ENCODE measurements at regions not wholly inside any gene's neighbourhood (a gene's known extent, or its start where the extent isn't known, plus 50 kb on each side); places are given as distances from the start of the nearest gene placed in this dataset.

GRCh38 chr5:77924081-77924480 is 147.9 kb upstream of the TBCA start:
- peaks cover 10% of the 10 kb centered on the region for H3K27me3 Mint-ChIP-seq
- H3K4me1 Mint-ChIP-seq = no peaks in the 10 kb centered on the region
- ATAC-seq (ENCODE audit: low read depth) (no peak), DNase-seq (ENCODE audit: low spot score in 2 of 2) (no peak)
- no peak overlapping the region for H3K27ac Mint-ChIP-seq
- H3K4me3 Mint-ChIP-seq = no peak overlapping the region
- peaks cover 1% of the 10 kb centered on the region for H3K36me3 Mint-ChIP-seq
- H3K9me3 Mint-ChIP-seq = peaks cover 3% of the 10 kb centered on the region

- ATAC-seq (ENCODE audit: low read depth) = no peak
These were observed 147.5 kb upstream of the TBCA start for GRCh38 chr5:77923666-77924065.

DNA sequence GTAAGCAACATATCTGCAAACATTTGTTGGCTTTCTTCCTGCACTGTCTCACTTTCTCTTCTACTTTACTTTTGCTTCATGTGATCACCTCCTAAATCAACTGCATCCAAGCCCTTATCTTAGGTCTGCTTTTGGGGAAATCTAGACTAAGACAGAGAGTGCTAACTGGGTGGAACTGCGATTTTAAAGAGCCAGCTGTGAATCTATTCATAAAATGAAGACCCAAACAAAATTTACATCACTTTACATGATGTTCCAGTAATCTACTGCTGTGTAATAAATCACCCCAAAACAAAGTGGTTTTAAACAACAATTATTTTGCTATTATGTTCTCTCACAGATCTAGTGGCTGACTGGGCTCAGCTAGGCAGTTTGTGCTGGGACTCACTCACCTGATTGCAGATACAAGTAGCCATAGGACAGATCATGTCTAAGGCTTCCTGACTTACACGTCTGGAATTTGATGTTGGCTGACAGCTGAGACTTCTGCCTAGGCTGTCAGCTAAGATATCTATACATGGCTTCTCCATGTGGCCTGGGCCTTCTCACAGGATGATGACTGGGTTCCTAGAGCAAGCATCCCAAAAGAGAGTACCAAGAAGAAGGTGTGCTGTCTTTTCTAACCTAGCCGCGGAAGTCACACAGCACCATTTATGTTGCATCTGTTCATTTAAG is 145.1 kb upstream of the TBCA start:
- Mint-ChIP-seq H3K27me3 (peaks cover 3% of the 10 kb centered on the region), H3K36me3 (no peaks in the 10 kb centered on the region), H3K27ac (no peak overlapping the region), H3K9me3 (no peaks in the 10 kb centered on the region), H3K4me3 (no peak overlapping the region), H3K4me1 (no peaks in the 10 kb centered on the region)
- DNase-seq (ENCODE audit: low spot score in 2 of 2) (no peak), ATAC-seq (ENCODE audit: low read depth) (no peak)

More at GRCh38 chr5:77923666-77924065, 147.5 kb upstream of the TBCA start:
- DNase-seq (ENCODE audit: low spot score in 2 of 2) = no peak
- peaks cover 1% of the 10 kb centered on the region for H3K36me3 Mint-ChIP-seq
- H3K27me3 Mint-ChIP-seq = peaks cover 9% of the 10 kb centered on the region
- H3K9me3 Mint-ChIP-seq = peaks cover 3% of the 10 kb centered on the region
- H3K4me1 Mint-ChIP-seq = no peaks in the 10 kb centered on the region
- no peak overlapping the region for H3K4me3 Mint-ChIP-seq
- no peak overlapping the region for H3K27ac Mint-ChIP-seq

DNA sequence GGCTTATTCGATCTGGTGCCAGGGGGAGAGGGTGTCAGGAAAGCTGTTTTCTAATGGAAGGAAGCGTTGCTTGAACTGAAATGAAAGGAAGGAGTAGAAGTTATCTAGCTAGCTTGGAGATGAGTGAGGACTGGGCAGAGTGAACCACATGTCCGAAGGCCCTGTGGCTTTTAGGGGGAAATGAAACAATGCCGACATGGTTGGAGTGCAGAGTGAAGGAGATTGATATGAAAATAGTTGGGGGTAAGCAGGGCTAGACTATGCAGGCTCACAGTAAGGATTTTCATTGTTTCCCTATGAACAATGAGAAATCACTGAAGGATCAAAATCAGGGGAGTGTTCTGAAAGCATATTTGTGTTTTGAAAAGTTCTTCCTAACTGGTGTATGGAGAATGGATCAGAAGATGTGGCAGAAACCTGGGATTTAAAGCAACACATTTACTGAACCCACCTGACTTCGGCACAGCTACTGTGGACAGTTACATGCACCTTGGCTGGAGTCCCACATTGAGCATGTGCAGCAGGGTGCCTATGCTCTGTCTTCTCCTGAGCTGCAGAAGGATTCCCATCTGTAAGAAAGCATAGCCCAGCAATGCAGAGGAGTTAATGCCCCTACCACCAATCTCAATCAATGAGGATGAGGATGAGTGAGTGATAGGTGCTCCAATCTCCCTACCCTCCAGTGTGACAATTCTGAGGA is 144.4 kb upstream of the TBCA start:
- peaks cover 3% of the 10 kb centered on the region for H3K27me3 Mint-ChIP-seq
- DNase-seq (ENCODE audit: low spot score in 2 of 2) = no peak
- no peaks in the 10 kb centered on the region for H3K4me1 Mint-ChIP-seq
- no peaks in the 10 kb centered on the region for H3K9me3 Mint-ChIP-seq
- H3K4me3 Mint-ChIP-seq = no peak overlapping the region
- H3K27ac Mint-ChIP-seq = no peak overlapping the region
- H3K36me3 Mint-ChIP-seq = no peaks in the 10 kb centered on the region
- ATAC-seq (ENCODE audit: low read depth) = no peak

GRCh38 chr5:77915346-77915745 is 139.2 kb upstream of the TBCA start:
- H3K4me1 Mint-ChIP-seq = no peaks in the 10 kb centered on the region
- DNase-seq (ENCODE audit: low spot score in 2 of 2) (no peak), ATAC-seq (ENCODE audit: low read depth) (no peak)
- H3K27me3 Mint-ChIP-seq = peaks cover 6% of the 10 kb centered on the region
- H3K4me3 Mint-ChIP-seq = no peak overlapping the region
- peaks cover 5% of the 10 kb centered on the region for H3K9me3 Mint-ChIP-seq
- no peak overlapping the region for H3K27ac Mint-ChIP-seq
- no peaks in the 10 kb centered on the region for H3K36me3 Mint-ChIP-seq

DNA sequence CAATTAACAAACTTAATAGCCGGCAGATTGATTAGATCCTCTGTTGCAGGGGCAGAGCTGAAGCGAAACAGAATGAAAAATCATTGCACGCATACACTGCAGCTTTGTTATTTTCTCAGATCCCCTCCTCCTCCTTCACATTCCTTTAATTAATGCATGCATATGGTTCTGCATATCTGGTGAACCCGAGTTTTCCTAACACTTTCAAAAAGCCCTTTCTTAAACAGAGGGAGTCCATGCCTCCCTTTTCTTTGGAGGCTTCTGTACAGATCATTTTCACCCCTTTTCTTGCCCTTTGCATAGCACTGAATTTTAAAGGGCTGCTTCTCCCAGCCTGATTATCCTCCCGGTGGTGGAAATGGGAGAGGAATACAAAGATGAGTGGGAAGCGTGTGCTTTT is 136.6 kb upstream of the TBCA start:
- Mint-ChIP-seq H3K9me3 (peaks cover 5% of the 10 kb centered on the region), H3K36me3 (no peaks in the 10 kb centered on the region), H3K27ac (no peak overlapping the region), H3K4me1 (no peaks in the 10 kb centered on the region), H3K27me3 (peaks cover 6% of the 10 kb centered on the region), H3K4me3 (no peak overlapping the region)
- DNase-seq (ENCODE audit: low spot score in 2 of 2) = no peak
- no peak for ATAC-seq (ENCODE audit: low read depth)

GRCh38 chr5:77910602-77911188 is 134.6 kb upstream of the TBCA start:
- DNase-seq (ENCODE audit: low spot score in 2 of 2) (no peak), ATAC-seq (ENCODE audit: low read depth) (no peak)
- peaks cover 5% of the 10 kb centered on the region for H3K9me3 Mint-ChIP-seq
- peaks cover 6% of the 10 kb centered on the region for H3K27me3 Mint-ChIP-seq
- no peaks in the 10 kb centered on the region for H3K4me1 Mint-ChIP-seq
- H3K27ac Mint-ChIP-seq = no peak overlapping the region
- no peaks in the 10 kb centered on the region for H3K36me3 Mint-ChIP-seq
- no peak overlapping the region for H3K4me3 Mint-ChIP-seq

- Mint-ChIP-seq H3K4me3 (no peak overlapping the region), H3K9me3 (peaks cover 3% of the 10 kb centered on the region), H3K4me1 (no peaks in the 10 kb centered on the region), H3K27me3 (peaks cover 6% of the 10 kb centered on the region), H3K27ac (no peak overlapping the region), H3K36me3 (no peaks in the 10 kb centered on the region)
- no peak for ATAC-seq (ENCODE audit: low read depth)
- DNase-seq (ENCODE audit: low spot score in 2 of 2) = no peak
These were observed 133.1 kb upstream of the TBCA start for GRCh38 chr5:77909237-77909636.

- peaks cover 6% of the 10 kb centered on the region for H3K27me3 Mint-ChIP-seq
These were observed 132.6 kb upstream of the TBCA start for GRCh38 chr5:77908787-77909186.

GRCh38 chr5:77907786-77908185 is 131.6 kb upstream of the TBCA start:
- no peaks in the 10 kb centered on the region for H3K9me3 Mint-ChIP-seq
- no peaks in the 10 kb centered on the region for H3K4me1 Mint-ChIP-seq
- no peaks in the 10 kb centered on the region for H3K36me3 Mint-ChIP-seq
- DNase-seq (ENCODE audit: low spot score in 2 of 2) (no peak), ATAC-seq (ENCODE audit: low read depth) (no peak)
- no peak overlapping the region for H3K27ac Mint-ChIP-seq
- peaks cover 3% of the 10 kb centered on the region for H3K27me3 Mint-ChIP-seq
- H3K4me3 Mint-ChIP-seq = no peak overlapping the region

More at GRCh38 chr5:77908787-77909186, 132.6 kb upstream of the TBCA start:
- Mint-ChIP-seq H3K9me3 (peaks cover 1% of the 10 kb centered on the region), H3K27ac (no peak overlapping the region), H3K4me1 (no peaks in the 10 kb centered on the region), H3K4me3 (no peak overlapping the region), H3K36me3 (no peaks in the 10 kb centered on the region)
- DNase-seq (ENCODE audit: low spot score in 2 of 2) (no peak), ATAC-seq (ENCODE audit: low read depth) (no peak)

DNA sequence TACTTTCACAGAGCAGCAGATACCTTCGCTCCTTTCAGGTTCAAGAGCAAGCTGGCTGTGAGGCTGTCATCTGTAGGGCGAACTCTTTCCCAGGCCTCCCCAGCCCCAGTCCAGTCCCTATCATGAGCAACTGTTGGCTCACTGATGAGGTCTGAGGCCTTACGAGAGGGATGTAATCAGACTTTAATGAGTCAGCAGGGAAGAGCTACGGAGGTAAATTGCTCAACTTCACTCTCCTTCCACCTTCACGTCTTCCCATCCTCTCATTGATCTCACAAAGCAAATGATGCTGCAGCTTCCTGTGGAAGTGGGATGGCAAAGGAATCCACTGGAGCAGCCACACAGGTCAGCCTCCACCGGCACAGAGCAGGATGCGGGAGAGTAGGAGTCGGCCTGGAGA is 130.7 kb upstream of the TBCA start:
- peaks cover 2% of the 10 kb centered on the region for H3K27me3 Mint-ChIP-seq
- no peak for DNase-seq (ENCODE audit: low spot score in 2 of 2)

DNA sequence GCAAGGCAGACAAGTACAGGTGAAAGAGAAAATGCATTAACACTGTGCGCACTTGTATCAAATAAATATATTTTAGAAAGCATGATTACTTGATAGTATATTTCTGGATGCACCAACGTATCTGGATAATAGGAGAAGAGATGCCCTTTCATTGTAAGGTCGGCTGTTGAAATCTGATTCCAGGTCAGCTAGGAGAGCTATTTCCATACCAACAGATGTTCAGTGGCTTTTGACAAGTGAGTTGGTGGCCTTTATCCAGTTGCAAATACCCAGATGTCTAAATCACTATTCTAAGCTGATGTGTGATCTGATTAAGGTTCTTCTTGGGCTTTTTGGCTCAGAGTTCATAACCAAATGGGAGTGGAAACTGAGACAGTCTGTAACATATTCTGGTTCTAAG is 128.2 kb upstream of the TBCA start:
- DNase-seq (ENCODE audit: low spot score in 2 of 2) (no peak), ATAC-seq (ENCODE audit: low read depth) (no peak)
- no peak overlapping the region for H3K4me3 Mint-ChIP-seq
- no peaks in the 10 kb centered on the region for H3K4me1 Mint-ChIP-seq
- H3K36me3 Mint-ChIP-seq = no peaks in the 10 kb centered on the region
- H3K27me3 Mint-ChIP-seq = peaks cover 3% of the 10 kb centered on the region
- H3K27ac Mint-ChIP-seq = no peak overlapping the region
- no peaks in the 10 kb centered on the region for H3K9me3 Mint-ChIP-seq

More for the DNA sequence above, 130.7 kb upstream of the TBCA start:
- ATAC-seq (ENCODE audit: low read depth) = no peak
- no peaks in the 10 kb centered on the region for H3K4me1 Mint-ChIP-seq
- no peak overlapping the region for H3K4me3 Mint-ChIP-seq
- H3K36me3 Mint-ChIP-seq = no peaks in the 10 kb centered on the region
- H3K9me3 Mint-ChIP-seq = no peaks in the 10 kb centered on the region
- H3K27ac Mint-ChIP-seq = no peak overlapping the region

- Mint-ChIP-seq H3K36me3 (no peaks in the 10 kb centered on the region), H3K27me3 (peaks cover 1% of the 10 kb centered on the region), H3K27ac (no peak overlapping the region), H3K4me1 (no peaks in the 10 kb centered on the region), H3K4me3 (no peak overlapping the region), H3K9me3 (no peaks in the 10 kb centered on the region)
- DNase-seq (ENCODE audit: low spot score in 2 of 2) (no peak), ATAC-seq (ENCODE audit: low read depth) (no peak)
These were observed 124.6 kb upstream of the TBCA start for GRCh38 chr5:77900691-77901090.

- H3K27me3 Mint-ChIP-seq = peaks cover 1% of the 10 kb centered on the region
- H3K4me1 Mint-ChIP-seq = no peaks in the 10 kb centered on the region
- no peak for ATAC-seq (ENCODE audit: low read depth)
- DNase-seq (ENCODE audit: low spot score in 2 of 2) = no peak
- H3K9me3 Mint-ChIP-seq = no peaks in the 10 kb centered on the region
- H3K27ac Mint-ChIP-seq = no peak overlapping the region
- no peaks in the 10 kb centered on the region for H3K36me3 Mint-ChIP-seq
- no peak overlapping the region for H3K4me3 Mint-ChIP-seq
These were observed 122.2 kb upstream of the TBCA start for GRCh38 chr5:77898385-77898784.

All from memory B cell (primary cell).